Neural cell (in vitro differentiated cells): ENCODE measurements at regions not wholly inside any gene's neighbourhood (a gene's known extent, or its start where the extent isn't known, plus 50 kb on each side); places are given as distances from the start of the nearest gene placed in this dataset.

Source experiments
- EZH2 ChIP-seq: fragments of 200-600, 300-800 bp; shearing (Covaris generic), sonication (generic); IDR thresholded peaks from 2 replicates; pipeline ENCODE4 v1.6.1; 2014; ENCODE audit warnings: antibody characterized with exemption, low read length, borderline replicate concordance, mild to moderate bottlenecking; ENCODE audit not compliant: insufficient read depth, poor library complexity, severe bottlenecking
- TF ChIP-seq, protein P1 (sequence below): fragments of 450-650 bp; IDR thresholded peaks from 2 replicates; pipeline ENCODE4 v1.5.1; 2014; ENCODE audit warnings: antibody characterized with exemption, mild to moderate bottlenecking, moderate library complexity; ENCODE audit not compliant: poor library complexity, severe bottlenecking

DNA sequence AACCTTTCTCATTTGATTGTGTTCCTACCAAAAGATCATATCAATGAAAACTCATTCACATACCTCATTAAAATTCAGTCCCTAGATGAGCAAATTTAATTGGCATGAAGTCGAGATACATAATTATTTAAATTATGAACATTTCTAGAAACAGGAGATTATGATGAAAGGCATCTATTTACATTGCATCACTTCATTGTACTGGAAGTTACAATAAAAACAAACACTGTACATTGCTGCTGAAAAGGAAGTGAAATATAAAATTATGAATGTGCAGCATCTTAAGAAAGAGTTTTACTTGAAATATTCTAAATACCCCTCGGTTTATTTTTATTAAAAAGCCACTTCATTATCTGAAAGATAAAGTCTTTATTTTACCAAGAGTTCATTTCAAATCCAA is 163.4 kb upstream of the ZNF385D start:
- TF ChIP-seq EZH2, result no peak
- TF ChIP-seq, protein P1, sequence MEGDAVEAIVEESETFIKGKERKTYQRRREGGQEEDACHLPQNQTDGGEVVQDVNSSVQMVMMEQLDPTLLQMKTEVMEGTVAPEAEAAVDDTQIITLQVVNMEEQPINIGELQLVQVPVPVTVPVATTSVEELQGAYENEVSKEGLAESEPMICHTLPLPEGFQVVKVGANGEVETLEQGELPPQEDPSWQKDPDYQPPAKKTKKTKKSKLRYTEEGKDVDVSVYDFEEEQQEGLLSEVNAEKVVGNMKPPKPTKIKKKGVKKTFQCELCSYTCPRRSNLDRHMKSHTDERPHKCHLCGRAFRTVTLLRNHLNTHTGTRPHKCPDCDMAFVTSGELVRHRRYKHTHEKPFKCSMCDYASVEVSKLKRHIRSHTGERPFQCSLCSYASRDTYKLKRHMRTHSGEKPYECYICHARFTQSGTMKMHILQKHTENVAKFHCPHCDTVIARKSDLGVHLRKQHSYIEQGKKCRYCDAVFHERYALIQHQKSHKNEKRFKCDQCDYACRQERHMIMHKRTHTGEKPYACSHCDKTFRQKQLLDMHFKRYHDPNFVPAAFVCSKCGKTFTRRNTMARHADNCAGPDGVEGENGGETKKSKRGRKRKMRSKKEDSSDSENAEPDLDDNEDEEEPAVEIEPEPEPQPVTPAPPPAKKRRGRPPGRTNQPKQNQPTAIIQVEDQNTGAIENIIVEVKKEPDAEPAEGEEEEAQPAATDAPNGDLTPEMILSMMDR, result no peak
